ENCODE measurements at regions not wholly inside any gene's neighbourhood (a gene's known extent, or its start where the extent isn't known, plus 50 kb on each side); places are given as distances from the start of the nearest gene placed in this dataset.

GRCh38 chr4:156408749-156409148, 455.1 kb upstream of the CTSO start:
- TF ChIP-seq CTCF (IDR thresholded peaks at IDR 0.05; ENCODE audit: borderline replicate concordance, extremely low read depth, low read length, poor library complexity, severe bottlenecking) (no peak), EZH2 (IDR thresholded peaks at IDR 0.05; ENCODE audit: borderline replicate concordance, low read depth, low read length, severe bottlenecking) (no peak)
